ENCODE measurements at regions not wholly inside any gene's neighbourhood (a gene's known extent, or its start where the extent isn't known, plus 50 kb on each side); places are given as distances from the start of the nearest gene placed in this dataset.

GRCh38 chr15:62770752-62771151 is 271.8 kb upstream of the TPM1 start:
- no peaks in the 10 kb centered on the region for H3K9me2 ChIP-seq (replicated peaks; ENCODE audit: insufficient read depth)
- DNase-seq (ENCODE audit: low spot score), result peak; percentile 51
- H2AFZ ChIP-seq, result no peak overlapping the region
- H3K36me3 ChIP-seq (replicated peaks; ENCODE audit: insufficient read depth, low read depth), result no peaks in the 10 kb centered on the region
- 64% methylated on average over 7 of the region's 7 CpGs for WGBS (ENCODE audit: low lambda C conversion rate, missing lambda C conversion rate)
- TF ChIP-seq EZH2 (IDR thresholded peaks at IDR 0.05; ENCODE audit: borderline replicate concordance), result no peak
- TF ChIP-seq CTCF (IDR thresholded peaks at IDR 0.05; ENCODE audit: poor library complexity), result no peak
- no peak for TF ChIP-seq EZH2phosphoT487 (IDR thresholded peaks at IDR 0.05; ENCODE audit: low read depth, severe bottlenecking, unreplicated experiment)
- no peaks in the 10 kb centered on the region for H4K20me1 ChIP-seq (ENCODE audit: insufficient read depth, poor library complexity, severe bottlenecking)
- H3K4me2 ChIP-seq, result no peak overlapping the region
- no peak overlapping the region for H3K4me3 ChIP-seq
- H3K4me1 ChIP-seq (ENCODE audit: insufficient read depth), result no peaks in the 10 kb centered on the region
- H3K9me3 ChIP-seq (ENCODE audit: low read depth), result no peaks in the 10 kb centered on the region
- no peak overlapping the region for H3K27ac ChIP-seq
- H3K27me3 ChIP-seq, result no peaks in the 10 kb centered on the region
- H3K79me2 ChIP-seq, result no peaks in the 10 kb centered on the region

GRCh38 chr15:62771234-62771633 is 271.3 kb upstream of the TPM1 start:
- no peak for DNase-seq (ENCODE audit: low spot score)
- Histone ChIP-seq H3K4me3 (no peak overlapping the region), H3K9me3 (ENCODE audit: low read depth) (no peaks in the 10 kb centered on the region), H3K4me1 (ENCODE audit: insufficient read depth) (no peaks in the 10 kb centered on the region), H3K9me2 (replicated peaks; ENCODE audit: insufficient read depth) (no peaks in the 10 kb centered on the region), H3K79me2 (no peaks in the 10 kb centered on the region), H3K27ac (no peak overlapping the region), H3K36me3 (replicated peaks; ENCODE audit: insufficient read depth, low read depth) (no peaks in the 10 kb centered on the region), H2AFZ (no peak overlapping the region), H3K4me2 (no peak overlapping the region), H4K20me1 (ENCODE audit: insufficient read depth, poor library complexity, severe bottlenecking) (no peaks in the 10 kb centered on the region), H3K27me3 (no peaks in the 10 kb centered on the region)
- TF ChIP-seq CTCF (IDR thresholded peaks at IDR 0.05; ENCODE audit: poor library complexity) (no peak), EZH2 (IDR thresholded peaks at IDR 0.05; ENCODE audit: borderline replicate concordance) (no peak), EZH2phosphoT487 (IDR thresholded peaks at IDR 0.05; ENCODE audit: low read depth, severe bottlenecking, unreplicated experiment) (no peak)
- WGBS (ENCODE audit: low lambda C conversion rate, missing lambda C conversion rate), result 73% methylated on average over 2 of the region's 2 CpGs

DNA sequence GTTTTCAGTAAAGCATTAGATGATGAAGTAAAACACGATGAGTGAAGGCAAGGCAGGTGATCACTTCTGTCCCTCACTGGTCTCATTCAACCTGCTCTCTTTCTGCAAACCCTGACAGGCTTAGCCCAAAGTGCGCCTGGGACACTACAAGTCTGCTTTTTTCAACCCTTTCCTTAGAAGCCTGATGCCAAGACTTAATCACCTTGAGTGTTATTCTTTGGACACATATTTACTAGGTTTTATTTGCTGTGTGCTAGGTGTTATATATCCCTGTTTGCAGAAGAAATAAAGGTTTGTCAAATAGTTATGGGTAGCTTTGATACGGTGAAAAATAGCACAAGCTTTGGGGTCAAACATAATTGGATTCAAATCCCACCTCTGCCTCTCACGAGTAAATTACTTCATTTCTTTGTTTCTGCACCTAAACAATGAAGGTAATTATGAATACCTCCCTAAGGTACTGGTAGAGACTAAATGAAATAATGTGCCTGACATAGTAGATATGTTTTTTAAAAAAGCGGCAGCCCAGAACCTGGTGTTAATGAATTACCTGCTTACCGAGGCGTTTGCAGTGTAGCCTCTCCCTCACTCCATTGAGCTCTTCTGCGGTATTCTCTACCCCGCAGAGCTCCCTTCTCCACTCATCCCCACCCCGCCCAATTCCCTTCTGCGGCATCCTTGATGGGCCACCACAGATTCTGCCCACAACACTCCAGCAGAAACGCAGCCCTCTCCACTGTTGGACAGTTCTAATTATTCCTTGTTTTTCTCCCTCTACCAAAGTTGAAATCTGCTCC is 269.0 kb upstream of the TPM1 start:
- Histone ChIP-seq H3K27me3 (no peaks in the 10 kb centered on the region), H4K20me1 (ENCODE audit: insufficient read depth, poor library complexity, severe bottlenecking) (no peaks in the 10 kb centered on the region), H3K9me2 (replicated peaks; ENCODE audit: insufficient read depth) (no peaks in the 10 kb centered on the region), H3K4me2 (no peak overlapping the region), H3K4me1 (ENCODE audit: insufficient read depth) (no peaks in the 10 kb centered on the region), H3K4me3 (no peak overlapping the region), H3K36me3 (replicated peaks; ENCODE audit: insufficient read depth, low read depth) (no peaks in the 10 kb centered on the region), H3K9me3 (ENCODE audit: low read depth) (no peaks in the 10 kb centered on the region), H3K27ac (no peak overlapping the region), H2AFZ (no peak overlapping the region), H3K79me2 (no peaks in the 10 kb centered on the region)
- DNase-seq (ENCODE audit: low spot score), result no peak
- no peak for TF ChIP-seq EZH2phosphoT487 (IDR thresholded peaks at IDR 0.05; ENCODE audit: low read depth, severe bottlenecking, unreplicated experiment)
- no peak for TF ChIP-seq CTCF (IDR thresholded peaks at IDR 0.05; ENCODE audit: poor library complexity)
- TF ChIP-seq EZH2 (IDR thresholded peaks at IDR 0.05; ENCODE audit: borderline replicate concordance), result no peak
- 84% methylated on average over 12 of the region's 12 CpGs for WGBS (ENCODE audit: low lambda C conversion rate, missing lambda C conversion rate)
